Neural cell (in vitro differentiated cells): ENCODE measurements at regions not wholly inside any gene's neighbourhood (a gene's known extent, or its start where the extent isn't known, plus 50 kb on each side); places are given as distances from the start of the nearest gene placed in this dataset.

Experiments used
- H2AFZ ChIP-seq: fragments of 200-600, 300-800 bp; sonication (generic), shearing (Covaris generic); 2 replicates; pipeline ENCODE4 v1.6.0; 2014; ENCODE audit warnings: low read depth, mild to moderate bottlenecking, antibody characterized with exemption, low read length, moderate library complexity
- H3F3A ChIP-seq: fragments of 200-600 bp; shearing (Covaris generic); 2 replicates; pipeline ENCODE4 v1.6.1; 2016; ENCODE audit warnings: mild to moderate bottlenecking, moderate library complexity, mixed read lengths, antibody characterized with exemption, low read length; ENCODE audit not compliant: insufficient read depth, poor library complexity, severe bottlenecking
- H3K27ac ChIP-seq: fragments of 200-600, 300-800 bp; sonication (generic), shearing (Covaris generic); 2 replicates; pipeline ENCODE4 v1.5.1; 2014; ENCODE audit warnings: mild to moderate bottlenecking, low read length, moderate library complexity
- H3K27me3 ChIP-seq: fragments of 300-800, 200-600 bp; sonication (generic), shearing (Covaris generic); 2 replicates; pipeline ENCODE4 v1.6.0; 2014; ENCODE audit warnings: mild to moderate bottlenecking, low read depth, low read length, moderate library complexity; ENCODE audit not compliant: insufficient read depth
- H3K36me3 ChIP-seq: fragments of 300-800, 200-600 bp; sonication (generic), shearing (Covaris generic); 2 replicates; pipeline ENCODE4 v1.5.1; 2014; ENCODE audit warnings: mild to moderate bottlenecking, antibody characterized with exemption, low read length, moderate library complexity; ENCODE audit not compliant: insufficient read depth
- H3K4me2 ChIP-seq: fragments of 300-800, 200-600 bp; sonication (generic), shearing (Covaris generic); 2 replicates; pipeline ENCODE4 v1.6.0; 2014; ENCODE audit warnings: mild to moderate bottlenecking, low read length
- H3K4me3 ChIP-seq: fragments of 300-800, 200-600 bp; sonication (generic), shearing (Covaris generic); 2 replicates; pipeline ENCODE4 v1.5.1; 2014; ENCODE audit warnings: mild to moderate bottlenecking, low read length, moderate library complexity
- H3K79me2 ChIP-seq: fragments of 200-600 bp; shearing (Covaris generic); replicated peaks from 2 replicates; pipeline ENCODE4 v1.6.0; 2014; ENCODE audit warnings: mild to moderate bottlenecking, low read length, moderate library complexity; ENCODE audit not compliant: insufficient read depth
- H3K9ac ChIP-seq: fragments of 300-800, 200-600 bp; sonication (generic), shearing (Covaris generic); 2 replicates; pipeline ENCODE4 v1.6.1; 2016; ENCODE audit warnings: mild to moderate bottlenecking, low read length, mixed read lengths
- H3K9me2 ChIP-seq: fragments of 200-600 bp; shearing (Covaris generic); 2 replicates; pipeline ENCODE4 v1.6.1; 2016; ENCODE audit warnings: mild to moderate bottlenecking, low read length, mixed read lengths; ENCODE audit not compliant: insufficient read depth
- H3K9me3 ChIP-seq: fragments of 200-600, 300-800 bp; sonication (generic), shearing (Covaris generic); 2 replicates; pipeline ENCODE4 v1.6.1; 2016; ENCODE audit warnings: mild to moderate bottlenecking, mixed run types, low read length, moderate library complexity, mixed read lengths
- H4K20me1 ChIP-seq: fragments of 200-600 bp; shearing (Covaris generic); 2 replicates; pipeline ENCODE4 v1.6.1; 2016; ENCODE audit warnings: mild to moderate bottlenecking, mixed run types; ENCODE audit not compliant: insufficient read depth
- CTCF ChIP-seq: fragments of 450-650 bp; IDR thresholded peaks from 2 replicates; pipeline ENCODE4 v1.5.1; 2014; ENCODE audit warnings: antibody characterized with exemption, mild to moderate bottlenecking, moderate library complexity; ENCODE audit not compliant: poor library complexity, severe bottlenecking
- EP300 ChIP-seq: fragments of 450-650 bp; conservative IDR thresholded peaks from 2 replicates; pipeline ENCODE4 v1.6.1; 2014; ENCODE audit warnings: antibody characterized with exemption, mild to moderate bottlenecking, moderate library complexity; ENCODE audit not compliant: poor library complexity, severe bottlenecking
- EZH2 ChIP-seq: fragments of 200-600, 300-800 bp; shearing (Covaris generic), sonication (generic); IDR thresholded peaks from 2 replicates; pipeline ENCODE4 v1.6.1; 2014; ENCODE audit warnings: antibody characterized with exemption, low read length, borderline replicate concordance, mild to moderate bottlenecking; ENCODE audit not compliant: insufficient read depth, poor library complexity, severe bottlenecking
- MXI1 ChIP-seq: fragments of 450-650 bp; conservative IDR thresholded peaks from 2 replicates; pipeline ENCODE4 v1.6.1; 2014; ENCODE audit warnings: antibody characterized with exemption, mild to moderate bottlenecking; ENCODE audit not compliant: poor library complexity, severe bottlenecking
- POLR2AphosphoS5 ChIP-seq: IDR thresholded peaks from 2 replicates; pipeline ENCODE4 v1.6.1; 2012
- RAD21 ChIP-seq: fragments of 450-650 bp; conservative IDR thresholded peaks from 2 replicates; pipeline ENCODE4 v1.6.1; 2014; ENCODE audit warnings: antibody characterized with exemption, mild to moderate bottlenecking, moderate library complexity
- REST ChIP-seq: IDR thresholded peaks from 2 replicates; pipeline ENCODE4 v1.6.1; 2012; ENCODE audit warnings: borderline replicate concordance
- SMC3 ChIP-seq: fragments of 450-650 bp; conservative IDR thresholded peaks from 2 replicates; pipeline ENCODE4 v1.6.1; 2014; ENCODE audit warnings: antibody characterized with exemption, mild to moderate bottlenecking, moderate library complexity; ENCODE audit not compliant: poor library complexity
- TAF1 ChIP-seq: IDR thresholded peaks from 2 replicates; pipeline ENCODE4 v1.6.1; 2012; ENCODE audit warnings: low read depth

GRCh38 chr2:240230291-240230931 lies 90.0 kb upstream of the OTOS start:
- Histone ChIP-seq H3K9ac (no peak overlapping the region), H3K4me3 (no peak overlapping the region), H4K20me1 (no peaks in the 10 kb centered on the region), H3K36me3 (no peaks in the 10 kb centered on the region), H3K4me2 (no peak overlapping the region), H3K27me3 (no peaks in the 10 kb centered on the region), H3F3A (no peaks in the 10 kb centered on the region), H3K79me2 (no peaks in the 10 kb centered on the region), H3K9me2 (no peaks in the 10 kb centered on the region), H2AFZ (no peak overlapping the region), H3K27ac (no peak overlapping the region), H3K9me3 (peaks cover 5% of the 10 kb centered on the region)
- no peak for TF ChIP-seq CTCF
- no peak for TF ChIP-seq TAF1

DNA sequence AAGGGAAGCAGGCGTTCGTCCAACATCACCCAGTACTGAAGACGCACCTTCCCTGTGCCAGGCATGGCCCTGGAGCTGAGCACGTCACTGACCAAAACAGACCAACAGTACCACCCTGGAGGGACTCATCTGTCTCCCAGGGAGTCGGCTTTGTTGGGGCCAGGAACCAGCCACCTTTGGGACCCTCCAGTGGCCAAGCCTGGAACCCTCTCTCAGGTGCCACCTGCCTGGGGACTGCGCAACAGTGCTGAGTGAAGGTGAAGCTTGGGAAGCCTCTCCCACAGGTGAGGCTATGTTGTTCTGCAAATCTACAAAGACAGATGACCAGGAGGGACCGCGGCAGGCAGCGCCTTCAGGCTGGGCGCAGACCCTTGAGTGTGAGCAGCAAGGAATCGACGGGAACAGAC lies 91.4 kb upstream of the OTOS start:
- no peaks in the 10 kb centered on the region for H3K27me3 ChIP-seq
- H3F3A ChIP-seq: no peaks in the 10 kb centered on the region
- H3K4me2 ChIP-seq: no peak overlapping the region
- H3K9me3 ChIP-seq: peaks cover 5% of the 10 kb centered on the region
- no peaks in the 10 kb centered on the region for H4K20me1 ChIP-seq
- no peaks in the 10 kb centered on the region for H3K9me2 ChIP-seq
- no peak for TF ChIP-seq REST
- no peak for TF ChIP-seq MXI1
- no peak for TF ChIP-seq RAD21
- TF ChIP-seq EZH2: no peak
- no peak for TF ChIP-seq TAF1
- no peak for TF ChIP-seq EP300
- no peak for TF ChIP-seq SMC3
- no peak for TF ChIP-seq POLR2AphosphoS5
- no peak for TF ChIP-seq CTCF
- no peak overlapping the region for H3K4me3 ChIP-seq
- no peak overlapping the region for H3K9ac ChIP-seq
- no peak overlapping the region for H2AFZ ChIP-seq
- H3K36me3 ChIP-seq: no peaks in the 10 kb centered on the region
- H3K79me2 ChIP-seq: no peaks in the 10 kb centered on the region
- H3K27ac ChIP-seq: no peak overlapping the region
